Esophagus squamous epithelium (tissue), 5 donors: ENCODE measurements at regions not wholly inside any gene's neighbourhood (a gene's known extent, or its start where the extent isn't known, plus 50 kb on each side); places are given as distances from the start of the nearest gene placed in this dataset.
"Not testable (repeated sequence)": the region's sequence is repeated elsewhere in the genome, so short reads cannot be mapped to it uniquely, and the experiment has no call there.

Experiments used
- DNase-seq: peaks from one replicate; lab custom pipeline; 2025; lab: John Stamatoyannopoulos, UW
- H3K27ac ChIP-seq, 4 donors: fragments of 200-600 bp; sonication (generic); one replicate each; pipeline ENCODE4 v1.5.1; 2016 to 2019; ENCODE audit warnings: mild to moderate bottlenecking in 1 of 4
- H3K27me3 ChIP-seq, 4 donors: fragments of 200-600 bp; sonication (generic); 1 replicate in 3 of 4; 2 replicates in 1 of 4; pipeline versions ENCODE4 v1.5.1 to v1.6.0; 2017 to 2021; ENCODE audit warnings: antibody characterized with exemption in 1 of 4
- H3K36me3 ChIP-seq, 3 donors: fragments of 200-600 bp; sonication (generic); one replicate each; pipeline ENCODE4 v1.5.1; 2016 to 2019
- H3K4me1 ChIP-seq, 3 donors: fragments of 200-600 bp; sonication (generic); one replicate each; pipeline ENCODE4 v1.5.1; 2017 to 2019
- H3K4me3 ChIP-seq, 4 donors: fragments of 200-600 bp; sonication (generic); 1 replicate in 3 of 4; 2 replicates in 1 of 4; pipeline ENCODE4 v1.5.1; 2016 to 2019; ENCODE audit warnings: mild to moderate bottlenecking in 2 of 4, moderate library complexity in 1 of 4
- H3K9me3 ChIP-seq, 3 donors: fragments of 200-600 bp; sonication (generic); one replicate each; pipeline ENCODE4 v1.5.1; 2016 to 2019
- POLR2A ChIP-seq, 4 donors: fragments of 450-650 bp; IDR thresholded peaks; one replicate each; pipeline ENCODE4 v1.6.1; 2017; ENCODE audit warnings: antibody characterized with exemption in 4 of 4, mild to moderate bottlenecking in 4 of 4, moderate library complexity in 3 of 4
- WGBS, 2 donors: methylation state at CpG; one replicate each; pipeline ENCODE4 v1.1.5; 2018; 5-methylcytosine and 5-hydroxymethylcytosine counted together
- intact Hi-C: fragments of 100-400 bp; cut with DNase I; formaldehyde crosslinking; loops from one replicate; pipeline ENCODE4 v1.15.0; 2022
- TF ChIP-seq, protein P1 (sequence below), 6 experiments: fragments of 450-650 bp in 4 of 6; fragments of 200-600 bp in 2 of 6; sonication (generic) in 2 of 6; IDR thresholded peaks; one replicate each; pipeline ENCODE4 v1.5.1; 2016 to 2019; ENCODE audit warnings: antibody characterized with exemption in 6 of 6, mild to moderate bottlenecking in 4 of 6, moderate library complexity in 4 of 6
- donor health status: DM: yes; HTN: yes; CAD: no.

- Histone ChIP-seq H3K4me3 (no peak overlapping the region), H3K27ac (peak overlapping the region; percentile 24 to 86 (median 68)), H3K27me3 (no peaks in the 10 kb centered on the region), H3K4me1 (peaks cover 16 to 58% (median 32%) of the 10 kb centered on the region in 3 donors), H3K9me3 (peaks cover 0 to 8% (median 7%) of the 10 kb centered on the region in 3 donors), H3K36me3 (no peaks in the 10 kb centered on the region)
- TF ChIP-seq, protein P1, sequence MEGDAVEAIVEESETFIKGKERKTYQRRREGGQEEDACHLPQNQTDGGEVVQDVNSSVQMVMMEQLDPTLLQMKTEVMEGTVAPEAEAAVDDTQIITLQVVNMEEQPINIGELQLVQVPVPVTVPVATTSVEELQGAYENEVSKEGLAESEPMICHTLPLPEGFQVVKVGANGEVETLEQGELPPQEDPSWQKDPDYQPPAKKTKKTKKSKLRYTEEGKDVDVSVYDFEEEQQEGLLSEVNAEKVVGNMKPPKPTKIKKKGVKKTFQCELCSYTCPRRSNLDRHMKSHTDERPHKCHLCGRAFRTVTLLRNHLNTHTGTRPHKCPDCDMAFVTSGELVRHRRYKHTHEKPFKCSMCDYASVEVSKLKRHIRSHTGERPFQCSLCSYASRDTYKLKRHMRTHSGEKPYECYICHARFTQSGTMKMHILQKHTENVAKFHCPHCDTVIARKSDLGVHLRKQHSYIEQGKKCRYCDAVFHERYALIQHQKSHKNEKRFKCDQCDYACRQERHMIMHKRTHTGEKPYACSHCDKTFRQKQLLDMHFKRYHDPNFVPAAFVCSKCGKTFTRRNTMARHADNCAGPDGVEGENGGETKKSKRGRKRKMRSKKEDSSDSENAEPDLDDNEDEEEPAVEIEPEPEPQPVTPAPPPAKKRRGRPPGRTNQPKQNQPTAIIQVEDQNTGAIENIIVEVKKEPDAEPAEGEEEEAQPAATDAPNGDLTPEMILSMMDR (IDR thresholded peaks at IDR 0.05), result no peak
- TF ChIP-seq POLR2A (IDR thresholded peaks at IDR 0.05), result no peak
- DNase-seq, result no peak
- intact Hi-C loops, result no loop called here
- WGBS, 2 donors, result 50 to 53% methylated on average over 4 of the region's 4 CpGs
Measured at GRCh38 chr6:144378437-144378836, 93.3 kb downstream of the UTRN start.

- Histone ChIP-seq H3K36me3 (no peaks in the 10 kb centered on the region), H3K9me3 (peaks cover 0 to 8% (median 7%) of the 10 kb centered on the region in 3 donors), H3K4me3 (no peak overlapping the region), H3K27ac (peak overlapping the region in 3 of 4 donors; percentile 57 to 86 (median 80)), H3K4me1 (peaks cover 16 to 61% (median 32%) of the 10 kb centered on the region in 3 donors), H3K27me3 (no peaks in the 10 kb centered on the region)
- DNase-seq, result no peak
- intact Hi-C loops, result no loop called here
- WGBS, 2 donors, result 58 to 72% methylated on average over 3 to 7 of the region's 7 CpGs
- no peak for TF ChIP-seq POLR2A (IDR thresholded peaks at IDR 0.05)
- TF ChIP-seq, protein P1 (IDR thresholded peaks at IDR 0.05), result no peak
Measured at GRCh38 chr6:144379356-144379755, 94.2 kb downstream of the UTRN start.

- DNase-seq, intact Hi-C loops, H3K27ac ChIP-seq, H3K9me3 ChIP-seq, H3K27me3 ChIP-seq, H3K4me3 ChIP-seq, H3K36me3 ChIP-seq: not testable (repeated sequence)
- 90 to 100% methylated on average over 2 of the region's 2 CpGs for WGBS, 2 donors
- peaks cover 16 to 51% (median 39%) of the 10 kb centered on the region in 3 donors for H3K4me1 ChIP-seq
Measured at GRCh38 chr6:144381499-144381898, 96.4 kb downstream of the UTRN start.

- 86 to 91% methylated on average over 1 to 2 of the region's 2 CpGs for WGBS, 2 donors
- no peaks in the 10 kb centered on the region for H3K27me3 ChIP-seq
- DNase-seq, result no peak
- intact Hi-C loops, result no loop called here
- H3K4me1 ChIP-seq, result peaks cover 12 to 43% (median 32%) of the 10 kb centered on the region in 3 donors
- TF ChIP-seq, protein P1 (IDR thresholded peaks at IDR 0.05), result no peak
- no peak for TF ChIP-seq POLR2A (IDR thresholded peaks at IDR 0.05)
- H3K36me3 ChIP-seq, result no peaks in the 10 kb centered on the region
- H3K4me3 ChIP-seq, result no peak overlapping the region
- H3K9me3 ChIP-seq, result peaks cover 0 to 8% (median 7%) of the 10 kb centered on the region in 3 donors
- H3K27ac ChIP-seq, result peak overlapping the region in 1 of 4 donors; percentile 12
Measured at GRCh38 chr6:144383336-144383735, 98.2 kb downstream of the UTRN start.

- H3K27ac ChIP-seq, result no peak overlapping the region
- 91 to 96% methylated on average over 4 of the region's 4 CpGs for WGBS, 2 donors
Measured at GRCh38 chr6:144384427-144384826, 99.3 kb downstream of the UTRN start.

DNA sequence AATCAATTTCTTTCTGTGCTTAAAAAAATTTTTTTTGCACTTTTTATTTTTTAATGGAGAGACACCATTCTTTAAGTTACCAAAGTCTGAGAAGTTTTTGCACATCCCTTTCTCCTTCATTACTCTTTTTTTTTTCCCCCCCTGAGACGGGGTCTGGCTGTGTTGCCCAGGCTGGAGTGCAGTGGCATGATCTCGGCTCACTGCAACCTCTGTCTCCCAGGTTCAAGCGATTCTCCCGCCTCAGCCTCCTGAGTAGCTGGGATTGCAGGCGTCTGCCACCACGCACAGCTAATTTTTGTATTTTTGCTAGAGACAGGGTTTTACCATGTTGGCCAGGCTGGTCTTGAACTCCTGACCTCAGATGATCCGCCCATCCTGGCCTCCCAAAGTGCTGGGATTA is 104.3 kb downstream of the UTRN start:
- H3K9me3 ChIP-seq, DNase-seq: not testable (repeated sequence)
- 95 to 100% methylated on average over 1 to 7 of the region's 7 CpGs for WGBS, 2 donors

More at GRCh38 chr6:144384427-144384826, 99.3 kb downstream of the UTRN start:
- TF ChIP-seq POLR2A (IDR thresholded peaks at IDR 0.05), result no peak
- TF ChIP-seq, protein P1 (IDR thresholded peaks at IDR 0.05), result no peak
- no peak for DNase-seq
- intact Hi-C loops, result no loop called here
- peaks cover 0 to 8% (median 7%) of the 10 kb centered on the region in 3 donors for H3K9me3 ChIP-seq
- H3K4me3 ChIP-seq, result no peak overlapping the region
- H3K4me1 ChIP-seq, result peaks cover 4 to 32% (median 22%) of the 10 kb centered on the region in 3 donors
- H3K27me3 ChIP-seq, result no peaks in the 10 kb centered on the region
- H3K36me3 ChIP-seq, result no peaks in the 10 kb centered on the region

More for the DNA sequence above, 104.3 kb downstream of the UTRN start:
- H3K4me1 ChIP-seq, result peaks cover 0 to 27% (median 11%) of the 10 kb centered on the region in 3 donors
- H3K27ac ChIP-seq, H3K4me3 ChIP-seq, intact Hi-C loops, H3K27me3 ChIP-seq, H3K36me3 ChIP-seq: not testable (repeated sequence)
